NCI-H748 (cell line): ENCODE measurements at regions not wholly inside any gene's neighbourhood (a gene's known extent, or its start where the extent isn't known, plus 50 kb on each side); places are given as distances from the start of the nearest gene placed in this dataset.

Experiments used
- DNase-seq: peaks from one replicate; lab custom pipeline; 2025; ENCODE audit not compliant: unreplicated experiment; lab: John Stamatoyannopoulos, UW

- DNase-seq, result no peak
Measured at GRCh38 chr11:134783234-134783633, 371.2 kb upstream of the B3GAT1 start.

GRCh38 chr11:134781380-134781866, 369.4 kb upstream of the B3GAT1 start:
- no peak for DNase-seq

GRCh38 chr11:134780486-134781147, 368.6 kb upstream of the B3GAT1 start:
- no peak for DNase-seq

- no peak for DNase-seq
Measured at GRCh38 chr11:134779179-134779578, 367.1 kb upstream of the B3GAT1 start.

- no peak for DNase-seq
Measured at GRCh38 chr11:134768463-134768862, 356.4 kb upstream of the B3GAT1 start.

GRCh38 chr11:134765565-134765964, 353.5 kb upstream of the B3GAT1 start:
- no peak for DNase-seq

- no peak for DNase-seq
Measured at GRCh38 chr11:134764966-134765365, 352.9 kb upstream of the B3GAT1 start.

- DNase-seq, result no peak
Measured at GRCh38 chr11:134764367-134764766, 352.3 kb upstream of the B3GAT1 start.

GRCh38 chr11:134763030-134763388, 351.0 kb upstream of the B3GAT1 start:
- DNase-seq, result no peak

GRCh38 chr11:134762248-134763029, 350.4 kb upstream of the B3GAT1 start:
- no peak for DNase-seq

GRCh38 chr11:134761926-134762247, 349.8 kb upstream of the B3GAT1 start:
- no peak for DNase-seq

- DNase-seq, result no peak
Measured at GRCh38 chr11:134761386-134761785, 349.3 kb upstream of the B3GAT1 start.

- no peak for DNase-seq
Measured at GRCh38 chr11:134760957-134761356, 348.9 kb upstream of the B3GAT1 start.

GRCh38 chr11:134760299-134760698, 348.3 kb upstream of the B3GAT1 start:
- DNase-seq, result no peak

GRCh38 chr11:134759855-134760254, 347.8 kb upstream of the B3GAT1 start:
- DNase-seq, result no peak

- DNase-seq, result no peak
Measured at GRCh38 chr11:134759274-134759673, 347.2 kb upstream of the B3GAT1 start.

GRCh38 chr11:134758342-134758931, 346.4 kb upstream of the B3GAT1 start:
- no peak for DNase-seq

- DNase-seq, result no peak
Measured at GRCh38 chr11:134757633-134758032, 345.6 kb upstream of the B3GAT1 start.

- DNase-seq, result no peak
Measured at GRCh38 chr11:134756811-134757540, 344.9 kb upstream of the B3GAT1 start.

- no peak for DNase-seq
Measured at GRCh38 chr11:134755535-134755934, 343.5 kb upstream of the B3GAT1 start.

GRCh38 chr11:134754521-134755198, 342.6 kb upstream of the B3GAT1 start:
- no peak for DNase-seq
